IMR-90 (cell line): ENCODE measurements at regions not wholly inside any gene's neighbourhood (a gene's known extent, or its start where the extent isn't known, plus 50 kb on each side); places are given as distances from the start of the nearest gene placed in this dataset.

ENCODE experiments used
- ATAC-seq: fragments of 200-7000 bp; cut with Tn5 transposase; 2 replicates; pipeline ENCODE4 v1.9.1; 2020; ENCODE audit warnings: low read depth, mild to moderate bottlenecking, moderate library complexity
- BruUV-seq: library from RNA; stranded (reverse); fragments of 400-500 nt; replicated peaks from 2 replicates; lab custom pipeline; 2021; lab: Mats Ljungman, UMichigan
- CTCF ChIA-PET: fragments of 300-600 bp; formaldehyde crosslinking; extraction: SDS; loops from one replicate; lab custom pipeline; 2021; ENCODE audit warnings: antibody characterized with exemption; lab: Yijun Ruan, JAX
- POLR2A ChIA-PET: fragments of 300-600 bp; sonication (Branson Sonifier 250); formaldehyde crosslinking; loops from one replicate; lab custom pipeline; 2022; ENCODE audit warnings: antibody characterized with exemption; ENCODE audit not compliant: unreplicated experiment; lab: Charles Lee
- DNase-seq: peaks from one replicate; pipeline ENCODE4 v3.0.0; 2013
- H2AFZ ChIP-seq: replicated peaks from 2 replicates; pipeline ENCODE3; 2013; ENCODE audit warnings: low read length, mild to moderate bottlenecking; ENCODE audit not compliant: poor library complexity
- H2AK5ac ChIP-seq: 2 replicates; pipeline ENCODE4 v1.6.1; 2013; ENCODE audit warnings: low read depth, low read length, inconsistent platforms
- H2AK9ac ChIP-seq: replicated peaks from 2 replicates; pipeline ENCODE3; 2013; ENCODE audit warnings: mild to moderate bottlenecking, low read depth, low read length, moderate library complexity; ENCODE audit not compliant: poor library complexity
- H2BK120ac ChIP-seq: 2 replicates; pipeline ENCODE4 v1.6.1; 2013; ENCODE audit warnings: low read depth, low read length, inconsistent platforms
- H2BK15ac ChIP-seq: 3 replicates; pipeline ENCODE4 v1.6.1; 2013; ENCODE audit warnings: low read depth, low read length, inconsistent platforms
- H2BK20ac ChIP-seq: 2 replicates; pipeline ENCODE4 v1.6.1; 2013; ENCODE audit warnings: low read depth, mild to moderate bottlenecking, inconsistent platforms, low read length, moderate library complexity
- H2BK5ac ChIP-seq: 2 replicates; pipeline ENCODE4 v1.6.1; 2013; ENCODE audit warnings: mild to moderate bottlenecking, low read depth, low read length, inconsistent platforms; ENCODE audit not compliant: poor library complexity, severe bottlenecking
- H3K14ac ChIP-seq: replicated peaks from 2 replicates; pipeline ENCODE4 v1.6.1; 2013; ENCODE audit warnings: low read depth, low read length, inconsistent platforms
- H3K18ac ChIP-seq: 2 replicates; pipeline ENCODE4 v1.6.1; 2013; ENCODE audit warnings: low read depth, low read length, control low read depth
- H3K23ac ChIP-seq: 2 replicates; pipeline ENCODE4 v1.6.1; 2013; ENCODE audit warnings: low read depth, low read length, inconsistent platforms
- H3K27ac ChIP-seq: 2 replicates; pipeline ENCODE4 v1.5.1; 2013; ENCODE audit warnings: mild to moderate bottlenecking, control low read depth, low read length; ENCODE audit not compliant: insufficient read depth
- H3K27me3 ChIP-seq: 2 replicates; pipeline ENCODE4 v1.6.1; 2013; ENCODE audit warnings: low read length; ENCODE audit not compliant: control insufficient read depth, insufficient read depth
- H3K36me3 ChIP-seq: 2 replicates; pipeline ENCODE4 v1.6.1; 2013; ENCODE audit warnings: low read length, mixed read lengths; ENCODE audit not compliant: control insufficient read depth, insufficient read depth
- H3K4ac ChIP-seq: 2 replicates; pipeline ENCODE4 v1.6.1; 2013; ENCODE audit warnings: low read depth, low read length, inconsistent platforms
- H3K4me1 ChIP-seq: 2 replicates; pipeline ENCODE4 v1.6.1; 2013; ENCODE audit warnings: low read length, mixed read lengths; ENCODE audit not compliant: control insufficient read depth, insufficient read depth
- H3K4me2 ChIP-seq: 2 replicates; pipeline ENCODE4 v1.6.1; 2013; ENCODE audit warnings: low read depth, mild to moderate bottlenecking, control low read depth, low read length, moderate library complexity
- H3K4me3 ChIP-seq: 2 replicates; pipeline ENCODE4 v1.5.1; 2013; ENCODE audit warnings: low read depth, mild to moderate bottlenecking, control low read depth, low read length, moderate library complexity; ENCODE audit not compliant: insufficient read depth
- H3K56ac ChIP-seq: 2 replicates; pipeline ENCODE4 v1.6.1; 2013; ENCODE audit warnings: low read length, inconsistent platforms; ENCODE audit not compliant: insufficient read depth; ENCODE audit errors: extremely low read depth
- H3K79me1 ChIP-seq, 2 experiments: 2 replicates each; pipeline ENCODE4 v1.6.1; 2013; ENCODE audit warnings: low read length in 2 of 2, inconsistent platforms in 1 of 2, low read depth in 1 of 2
- H3K9ac ChIP-seq: 2 replicates; pipeline ENCODE4 v1.6.1; 2013; ENCODE audit warnings: low read depth, low read length, control low read depth
- H3K9me1 ChIP-seq: 2 replicates; pipeline ENCODE4 v1.6.1; 2013; ENCODE audit warnings: low read length, inconsistent platforms; ENCODE audit not compliant: insufficient read depth
- H3K9me3 ChIP-seq: 2 replicates; pipeline ENCODE4 v1.6.1; 2013; ENCODE audit warnings: low read length; ENCODE audit not compliant: control insufficient read depth, insufficient read depth
- H4K20me1 ChIP-seq: 2 replicates; pipeline ENCODE4 v1.6.1; 2013; ENCODE audit warnings: low read length, inconsistent platforms; ENCODE audit not compliant: insufficient read depth
- H4K5ac ChIP-seq: 2 replicates; pipeline ENCODE4 v1.6.1; 2013; ENCODE audit warnings: mild to moderate bottlenecking, low read depth, low read length, control low read depth
- H4K8ac ChIP-seq, 2 experiments: 2 replicates each; pipeline ENCODE4 v1.6.1; 2013; ENCODE audit warnings: low read depth in 2 of 2, low read length in 2 of 2, control low read depth in 1 of 2, inconsistent platforms in 1 of 2
- H4K91ac ChIP-seq: 2 replicates; pipeline ENCODE4 v1.6.1; 2013; ENCODE audit warnings: low read depth, low read length, inconsistent platforms; ENCODE audit not compliant: insufficient read depth
- ELK1 ChIP-seq: fragments of 150-350 bp; IDR thresholded peaks from 2 replicates; pipeline ENCODE4 v1.6.1; 2016; ENCODE audit warnings: low read depth, mild to moderate bottlenecking, low read length, moderate library complexity, borderline replicate concordance
- FOS ChIP-seq: fragments of 150-350 bp; IDR thresholded peaks from 2 replicates; pipeline ENCODE4 v1.6.1; 2016; ENCODE audit warnings: low read depth, low read length
- MAFK ChIP-seq: IDR thresholded peaks from 2 replicates; pipeline ENCODE4 v1.6.1; 2012; ENCODE audit warnings: low read depth, low read length, improper control_type of control experiment
- RAD21 ChIP-seq: IDR thresholded peaks from 2 replicates; pipeline ENCODE4 v1.6.1; 2012; ENCODE audit warnings: low read length, improper control_type of control experiment
- RFX5 ChIP-seq: IDR thresholded peaks from 2 replicates; pipeline ENCODE4 v1.8.0; 2012; ENCODE audit warnings: low read depth, mild to moderate bottlenecking, low read length, moderate library complexity
- WGBS, 2 experiments: methylation state at CpG; one replicate each; pipeline versions ENCODE4 v1.1.5 to v1.1.7; 2013; ENCODE audit warnings: missing lambda C conversion rate in 2 of 2; ENCODE audit not compliant: insufficient read length in 1 of 2; ENCODE audit errors: extremely low coverage in 2 of 2; 5-methylcytosine and 5-hydroxymethylcytosine counted together
- dilution Hi-C: fragments of 300-500 bp; cut with HindIII; formaldehyde crosslinking; loops from one replicate; pipeline ENCODE4 v1.14.3; 2018; ENCODE audit warnings: low sequenced_read_pairs; ENCODE audit not compliant: unreplicated experiment
- in situ Hi-C: fragments of 300-500 bp; cut with MboI; formaldehyde crosslinking; loops from 3 replicates; pipeline ENCODE4 v1.14.3; 2019; ENCODE audit warnings: low sequenced_read_pairs, inconsistent platforms, mixed read lengths
- intact Hi-C: fragments of 100-400 bp; cut with micrococcal nuclease; formaldehyde crosslinking; loops from 2 replicates; pipeline ENCODE4 v1.10.0; 2022

GRCh38 chr18:78726326-78727056 is 253.1 kb upstream of the SALL3 start:
- Histone ChIP-seq H3K27ac (no peak overlapping the region), H3K23ac (no peak overlapping the region), H4K5ac (no peak overlapping the region), H3K4me3 (no peak overlapping the region), H3K9ac (no peak overlapping the region), H2BK20ac (no peak overlapping the region), H3K4ac (no peak overlapping the region), H4K20me1 (no peaks in the 10 kb centered on the region), H3K14ac (no peak overlapping the region), H3K9me3 (peaks cover 52% of the 10 kb centered on the region), H3K18ac (no peak overlapping the region), H2AK5ac (no peak overlapping the region), H2BK120ac (no peak overlapping the region), H3K56ac (no peak overlapping the region), H3K36me3 (no peaks in the 10 kb centered on the region), H4K91ac (no peak overlapping the region), H3K9me1 (no peaks in the 10 kb centered on the region), H3K4me1 (no peaks in the 10 kb centered on the region), H2BK15ac (no peak overlapping the region), H4K8ac (no peak overlapping the region), H3K27me3 (no peaks in the 10 kb centered on the region), H2BK5ac (no peak overlapping the region), H2AK9ac (no peak overlapping the region), H3K79me1 (no peaks in the 10 kb centered on the region), H2AFZ (no peak overlapping the region), H3K4me2 (no peak overlapping the region)
- intact Hi-C loops = no loop called here
- TF ChIP-seq RAD21 (no peak), MAFK (no peak), FOS (no peak), ELK1 (no peak), RFX5 (no peak)
- BruUV-seq = no TSS peak
- no peak for ATAC-seq
- ChIA-PET CTCF (no interaction called here), POLR2A (no interaction called here)
- dilution Hi-C loops = no loop called here
- in situ Hi-C loops = no loop called here
- 89% methylated on average over 17 of the region's 50 CpGs; no CpG with 5 or more reads in 1 of the 2 experiments for WGBS, 2 experiments
- no peak for DNase-seq
